ENCODE measurements at regions not wholly inside any gene's neighbourhood (a gene's known extent, or its start where the extent isn't known, plus 50 kb on each side); places are given as distances from the start of the nearest gene placed in this dataset.

DNA sequence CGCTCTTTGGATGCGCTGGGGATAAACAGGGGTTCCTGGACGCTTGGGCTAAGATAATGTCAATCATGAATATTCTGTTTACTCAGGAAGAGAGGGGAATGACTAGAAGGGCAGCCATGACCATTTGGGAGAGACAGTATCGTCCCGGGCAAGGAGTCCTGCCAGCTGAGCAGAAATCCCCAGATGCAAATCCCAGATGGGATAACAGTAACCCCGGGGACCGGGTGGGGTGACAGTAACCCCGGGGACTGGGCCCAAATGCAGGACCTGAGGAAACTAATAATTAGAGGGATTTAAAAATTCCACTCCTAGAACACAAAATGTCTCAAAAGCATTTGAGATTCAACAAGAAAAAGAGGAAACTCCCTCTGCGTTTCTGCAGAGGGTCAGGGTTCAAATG is 189.0 kb upstream of the PPP1R26 start:
- no peaks in the 10 kb centered on the region for H3K9me3 Mint-ChIP-seq (ENCODE audit: unreplicated experiment)
- peaks cover 4% of the 10 kb centered on the region for H3K36me3 Mint-ChIP-seq (ENCODE audit: low read depth, unreplicated experiment)
- peaks cover 4% of the 10 kb centered on the region for H3K27me3 Mint-ChIP-seq (ENCODE audit: unreplicated experiment)
- no peak for DNase-seq (ENCODE audit: low spot score)
- H3K4me1 Mint-ChIP-seq (ENCODE audit: unreplicated experiment) = peaks cover 24% of the 10 kb centered on the region
- no peak overlapping the region for H3K27ac Mint-ChIP-seq (ENCODE audit: unreplicated experiment)
- no peak overlapping the region for H3K4me3 Mint-ChIP-seq (ENCODE audit: unreplicated experiment)
- TF ChIP-seq, protein P1, sequence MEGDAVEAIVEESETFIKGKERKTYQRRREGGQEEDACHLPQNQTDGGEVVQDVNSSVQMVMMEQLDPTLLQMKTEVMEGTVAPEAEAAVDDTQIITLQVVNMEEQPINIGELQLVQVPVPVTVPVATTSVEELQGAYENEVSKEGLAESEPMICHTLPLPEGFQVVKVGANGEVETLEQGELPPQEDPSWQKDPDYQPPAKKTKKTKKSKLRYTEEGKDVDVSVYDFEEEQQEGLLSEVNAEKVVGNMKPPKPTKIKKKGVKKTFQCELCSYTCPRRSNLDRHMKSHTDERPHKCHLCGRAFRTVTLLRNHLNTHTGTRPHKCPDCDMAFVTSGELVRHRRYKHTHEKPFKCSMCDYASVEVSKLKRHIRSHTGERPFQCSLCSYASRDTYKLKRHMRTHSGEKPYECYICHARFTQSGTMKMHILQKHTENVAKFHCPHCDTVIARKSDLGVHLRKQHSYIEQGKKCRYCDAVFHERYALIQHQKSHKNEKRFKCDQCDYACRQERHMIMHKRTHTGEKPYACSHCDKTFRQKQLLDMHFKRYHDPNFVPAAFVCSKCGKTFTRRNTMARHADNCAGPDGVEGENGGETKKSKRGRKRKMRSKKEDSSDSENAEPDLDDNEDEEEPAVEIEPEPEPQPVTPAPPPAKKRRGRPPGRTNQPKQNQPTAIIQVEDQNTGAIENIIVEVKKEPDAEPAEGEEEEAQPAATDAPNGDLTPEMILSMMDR (IDR thresholded peaks at IDR 0.05; ENCODE audit: unreplicated experiment) = no peak

DNA sequence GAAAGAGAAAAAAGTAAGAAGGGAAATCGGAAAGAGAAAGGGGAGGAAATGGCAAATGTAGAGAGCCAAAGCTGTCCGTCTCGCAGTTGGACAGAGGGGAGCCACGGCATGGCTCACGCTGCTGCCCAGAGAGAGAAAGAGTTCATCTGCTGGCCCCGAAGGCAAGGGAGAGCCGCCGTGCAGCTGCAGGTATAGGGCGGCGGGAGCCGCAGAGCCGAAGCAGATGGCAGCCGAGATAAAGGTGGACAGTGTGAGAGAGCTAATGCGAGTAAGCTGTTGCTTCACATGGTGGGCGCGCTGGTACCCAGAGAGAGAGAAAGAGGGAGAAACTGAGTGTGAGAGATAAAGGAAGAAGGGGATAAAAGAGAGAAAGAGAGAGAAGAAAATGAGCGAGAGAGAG is 188.4 kb upstream of the PPP1R26 start:
- Mint-ChIP-seq H3K27me3 (ENCODE audit: unreplicated experiment) (peaks cover 4% of the 10 kb centered on the region), H3K36me3 (ENCODE audit: low read depth, unreplicated experiment) (peaks cover 4% of the 10 kb centered on the region), H3K27ac (ENCODE audit: unreplicated experiment) (no peak overlapping the region), H3K4me3 (ENCODE audit: unreplicated experiment) (no peak overlapping the region), H3K4me1 (ENCODE audit: unreplicated experiment) (peaks cover 24% of the 10 kb centered on the region), H3K9me3 (ENCODE audit: unreplicated experiment) (no peaks in the 10 kb centered on the region)
- TF ChIP-seq, protein P1 (IDR thresholded peaks at IDR 0.05; ENCODE audit: unreplicated experiment) = no peak
- DNase-seq (ENCODE audit: low spot score) = no peak

DNA sequence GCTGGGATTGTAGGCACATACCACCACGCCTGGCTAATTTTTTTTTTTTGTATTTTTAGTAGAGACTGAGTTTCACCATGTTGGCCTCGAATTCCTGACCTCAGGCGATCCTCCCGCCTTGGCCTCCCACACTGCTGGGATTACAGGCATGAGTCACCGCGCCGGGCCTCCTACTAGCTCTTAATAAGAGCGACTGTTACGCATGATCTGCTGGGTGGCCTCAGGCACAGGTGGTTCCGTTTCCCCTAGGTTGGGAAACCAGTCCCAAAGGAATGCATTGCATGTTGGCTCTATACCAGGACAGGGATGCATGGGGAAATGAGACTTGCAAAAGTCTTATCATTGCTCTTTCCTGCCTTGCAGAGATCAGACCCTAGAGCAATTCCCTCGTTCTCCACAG is 184.7 kb upstream of the PPP1R26 start:
- Mint-ChIP-seq H3K4me1 (ENCODE audit: unreplicated experiment) (peaks cover 17% of the 10 kb centered on the region), H3K27me3 (ENCODE audit: unreplicated experiment) (peaks cover 2% of the 10 kb centered on the region), H3K4me3 (ENCODE audit: unreplicated experiment) (no peak overlapping the region), H3K9me3 (ENCODE audit: unreplicated experiment) (no peaks in the 10 kb centered on the region), H3K36me3 (ENCODE audit: low read depth, unreplicated experiment) (no peaks in the 10 kb centered on the region), H3K27ac (ENCODE audit: unreplicated experiment) (no peak overlapping the region)
- TF ChIP-seq, protein P1 (IDR thresholded peaks at IDR 0.05; ENCODE audit: unreplicated experiment) = no peak
- no peak for DNase-seq (ENCODE audit: low spot score)

DNA sequence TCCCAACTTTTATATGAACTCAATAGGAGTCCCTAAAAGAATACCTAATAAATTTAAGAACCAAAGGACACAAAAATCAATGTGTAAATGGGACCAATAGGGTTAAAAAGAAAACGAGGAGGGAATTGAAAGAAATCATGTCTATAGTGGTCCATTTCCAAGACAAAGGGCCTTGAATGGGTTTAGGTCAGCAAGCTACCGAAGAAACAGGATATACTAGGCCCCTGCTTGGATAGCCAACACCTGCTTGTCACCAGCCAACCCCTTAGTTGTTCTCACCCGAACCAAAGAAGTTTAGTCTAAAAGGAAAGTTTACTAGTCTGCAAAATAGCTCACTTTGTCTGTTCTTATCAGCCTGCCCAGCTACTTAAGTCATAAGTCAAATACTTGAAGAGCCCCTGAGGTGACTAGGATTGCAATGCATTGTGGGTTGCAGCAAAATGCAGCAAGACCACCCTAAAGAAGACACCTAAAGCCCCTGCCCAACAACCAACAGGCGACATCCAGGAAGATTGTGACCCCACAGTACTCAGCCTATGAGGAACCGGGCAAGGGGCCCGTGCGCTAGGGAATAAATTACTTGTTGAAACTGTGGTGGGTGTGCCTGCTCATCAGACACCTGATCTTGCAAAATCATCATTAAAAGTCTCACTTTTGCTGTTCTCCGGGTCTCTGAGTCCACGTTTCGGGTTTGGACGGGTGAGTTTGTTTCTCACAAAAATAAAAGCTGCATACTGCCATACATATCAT is 183.9 kb upstream of the PPP1R26 start:
- H3K4me3 Mint-ChIP-seq (ENCODE audit: unreplicated experiment) = no peak overlapping the region
- H3K4me1 Mint-ChIP-seq (ENCODE audit: unreplicated experiment) = peaks cover 15% of the 10 kb centered on the region
- H3K27me3 Mint-ChIP-seq (ENCODE audit: unreplicated experiment) = peaks cover 2% of the 10 kb centered on the region
- H3K36me3 Mint-ChIP-seq (ENCODE audit: low read depth, unreplicated experiment) = no peaks in the 10 kb centered on the region
- no peak overlapping the region for H3K27ac Mint-ChIP-seq (ENCODE audit: unreplicated experiment)
- no peak for DNase-seq (ENCODE audit: low spot score)
- no peaks in the 10 kb centered on the region for H3K9me3 Mint-ChIP-seq (ENCODE audit: unreplicated experiment)
- TF ChIP-seq, protein P1 (IDR thresholded peaks at IDR 0.05; ENCODE audit: unreplicated experiment) = no peak

DNA sequence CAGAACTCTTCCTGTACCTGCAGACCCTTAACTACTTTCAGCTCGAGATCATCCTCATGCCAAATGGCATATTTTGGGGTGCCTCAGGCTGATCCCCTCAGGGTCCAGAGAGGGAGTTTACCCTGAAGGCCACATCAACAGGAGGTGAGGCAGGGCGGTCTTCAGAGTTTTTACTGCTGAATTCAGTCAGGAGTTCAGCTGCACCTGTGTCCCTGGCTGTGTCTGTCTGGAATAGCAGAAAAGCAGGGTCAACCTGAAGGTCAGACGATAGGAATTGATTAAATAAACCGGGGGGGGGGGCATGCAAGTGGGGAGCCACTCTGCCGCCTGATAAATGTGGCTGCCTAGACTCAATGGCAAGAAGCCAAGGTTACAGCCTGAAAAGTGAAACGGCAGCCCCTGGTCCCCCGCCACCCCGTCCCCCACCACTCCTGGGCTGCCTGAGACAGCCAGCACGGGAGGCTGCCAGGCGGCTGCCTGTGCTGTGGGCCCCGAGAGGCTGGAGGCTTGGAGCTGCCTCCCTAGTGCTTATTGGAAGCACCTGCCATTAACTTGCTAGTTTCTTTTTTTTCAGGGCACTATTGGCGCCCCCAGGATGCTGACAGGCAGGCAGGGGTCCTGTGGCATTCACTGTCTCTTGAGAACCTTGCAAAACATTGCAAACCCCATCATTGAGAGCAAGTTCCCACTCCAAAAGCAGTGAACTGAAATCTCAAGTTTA is 182.7 kb upstream of the PPP1R26 start:
- H3K27me3 Mint-ChIP-seq (ENCODE audit: unreplicated experiment) = peaks cover 2% of the 10 kb centered on the region
- H3K9me3 Mint-ChIP-seq (ENCODE audit: unreplicated experiment) = no peaks in the 10 kb centered on the region
- no peak for DNase-seq (ENCODE audit: low spot score)
- TF ChIP-seq, protein P1 (IDR thresholded peaks at IDR 0.05; ENCODE audit: unreplicated experiment) = no peak
- H3K4me1 Mint-ChIP-seq (ENCODE audit: unreplicated experiment) = peaks cover 9% of the 10 kb centered on the region
- no peaks in the 10 kb centered on the region for H3K36me3 Mint-ChIP-seq (ENCODE audit: low read depth, unreplicated experiment)
- no peak overlapping the region for H3K27ac Mint-ChIP-seq (ENCODE audit: unreplicated experiment)
- H3K4me3 Mint-ChIP-seq (ENCODE audit: unreplicated experiment) = no peak overlapping the region
